ENCODE measurements at regions not wholly inside any gene's neighbourhood (a gene's known extent, or its start where the extent isn't known, plus 50 kb on each side); places are given as distances from the start of the nearest gene placed in this dataset.

DNA sequence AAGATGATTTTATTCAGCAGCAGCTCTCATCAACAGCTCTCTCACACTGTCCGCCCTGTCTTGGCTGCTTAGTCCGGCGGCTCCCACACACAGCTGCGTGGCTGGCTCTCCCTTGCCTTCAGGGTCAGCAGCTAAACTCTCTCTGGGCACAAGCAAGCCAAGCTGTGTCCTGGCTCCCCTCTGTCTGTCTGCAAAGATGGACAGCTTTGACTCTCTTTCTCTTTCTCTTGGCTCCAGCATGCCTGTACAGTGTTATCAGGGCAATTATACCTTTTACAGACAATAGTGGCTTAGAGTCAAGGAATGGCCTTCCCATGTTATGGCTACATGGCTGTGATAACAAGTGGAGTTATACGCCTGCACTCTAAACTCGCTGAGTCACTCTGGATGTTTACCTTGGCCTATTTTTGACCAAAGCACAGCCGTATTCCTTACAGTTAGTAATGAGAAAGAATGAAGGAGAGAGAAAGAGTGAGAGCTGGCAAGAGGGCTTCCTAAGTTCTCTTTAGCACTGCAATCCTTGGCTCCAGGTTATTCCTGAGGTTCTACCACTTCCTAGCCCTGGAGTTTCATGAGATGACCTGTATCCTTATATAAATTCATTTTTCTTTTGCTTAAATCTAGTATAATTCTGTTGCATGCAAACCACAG lies 59.9 kb upstream of the ZSWIM5 start:
- TF ChIP-seq POLR2A (IDR thresholded peaks at IDR 0.05) (no peak), POLR2AphosphoS5 (IDR thresholded peaks at IDR 0.05) (no peak)
- TF ChIP-seq, protein P1, sequence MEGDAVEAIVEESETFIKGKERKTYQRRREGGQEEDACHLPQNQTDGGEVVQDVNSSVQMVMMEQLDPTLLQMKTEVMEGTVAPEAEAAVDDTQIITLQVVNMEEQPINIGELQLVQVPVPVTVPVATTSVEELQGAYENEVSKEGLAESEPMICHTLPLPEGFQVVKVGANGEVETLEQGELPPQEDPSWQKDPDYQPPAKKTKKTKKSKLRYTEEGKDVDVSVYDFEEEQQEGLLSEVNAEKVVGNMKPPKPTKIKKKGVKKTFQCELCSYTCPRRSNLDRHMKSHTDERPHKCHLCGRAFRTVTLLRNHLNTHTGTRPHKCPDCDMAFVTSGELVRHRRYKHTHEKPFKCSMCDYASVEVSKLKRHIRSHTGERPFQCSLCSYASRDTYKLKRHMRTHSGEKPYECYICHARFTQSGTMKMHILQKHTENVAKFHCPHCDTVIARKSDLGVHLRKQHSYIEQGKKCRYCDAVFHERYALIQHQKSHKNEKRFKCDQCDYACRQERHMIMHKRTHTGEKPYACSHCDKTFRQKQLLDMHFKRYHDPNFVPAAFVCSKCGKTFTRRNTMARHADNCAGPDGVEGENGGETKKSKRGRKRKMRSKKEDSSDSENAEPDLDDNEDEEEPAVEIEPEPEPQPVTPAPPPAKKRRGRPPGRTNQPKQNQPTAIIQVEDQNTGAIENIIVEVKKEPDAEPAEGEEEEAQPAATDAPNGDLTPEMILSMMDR (IDR thresholded peaks at IDR 0.05) = no peak

All from breast epithelium (tissue), 3 donors.